Activated CD4-positive, alpha-beta memory T cell treated with anti-CD3 and anti-CD28 coated beads for 36 hours (primary cell): ENCODE measurements at regions not wholly inside any gene's neighbourhood (a gene's known extent, or its start where the extent isn't known, plus 50 kb on each side); places are given as distances from the start of the nearest gene placed in this dataset.

ENCODE experiments used
- CTCF ChIA-PET: fragments of 350-600 bp; sonication (Branson Sonifier 250); formaldehyde crosslinking; loops from one replicate; lab custom pipeline; 2021; ENCODE audit warnings: antibody characterized with exemption, inconsistent platforms; lab: Charles Lee
- POLR2A ChIA-PET: fragments of 350-600 bp; sonication (Branson Sonifier 250); formaldehyde crosslinking; loops from one replicate; lab custom pipeline; 2021; ENCODE audit warnings: antibody characterized with exemption; lab: Charles Lee
- DNase-seq: peaks from one replicate; pipeline ENCODE4 v3.0.0-alpha.2; 2020
- H3K27ac Mint-ChIP-seq: one replicate; pipeline ENCODE4 v1.8.0; 2021; ENCODE audit warnings: mixed read lengths
- H3K27me3 Mint-ChIP-seq: one replicate; pipeline ENCODE4 v1.8.0; 2021; ENCODE audit warnings: mixed read lengths
- H3K36me3 Mint-ChIP-seq: one replicate; pipeline ENCODE4 v1.8.0; 2021; ENCODE audit warnings: mixed read lengths
- H3K4me1 Mint-ChIP-seq: one replicate; pipeline ENCODE4 v1.8.0; 2021; ENCODE audit warnings: low read depth, mixed read lengths
- H3K4me3 Mint-ChIP-seq: one replicate; pipeline ENCODE4 v1.8.0; 2021; ENCODE audit warnings: mild to moderate bottlenecking, mixed read lengths
- H3K9me3 Mint-ChIP-seq: one replicate; pipeline ENCODE4 v1.8.0; 2021; ENCODE audit warnings: mixed read lengths
- intact Hi-C: fragments of 100-400 bp; cut with micrococcal nuclease; formaldehyde crosslinking; loops from one replicate; pipeline ENCODE4 v1.15.1; 2023

GRCh38 chr9:81207651-81208050 lies 481.7 kb downstream of the TLE1 start:
- POLR2A ChIA-PET: no interaction called here
- Mint-ChIP-seq H3K27ac (no peak overlapping the region), H3K4me3 (no peak overlapping the region)

GRCh38 chr9:81202292-81202691 lies 487.1 kb downstream of the TLE1 start:
- Mint-ChIP-seq H3K9me3 (peaks cover 18% of the 10 kb centered on the region), H3K27ac (no peak overlapping the region), H3K27me3 (no peaks in the 10 kb centered on the region), H3K4me1 (no peaks in the 10 kb centered on the region), H3K36me3 (no peaks in the 10 kb centered on the region), H3K4me3 (no peak overlapping the region)
- no peak for DNase-seq
- ChIA-PET POLR2A (no interaction called here), CTCF (no interaction called here)
- intact Hi-C loops: no loop called here

More at GRCh38 chr9:81207651-81208050, 481.7 kb downstream of the TLE1 start:
- Mint-ChIP-seq H3K27me3 (no peaks in the 10 kb centered on the region), H3K36me3 (no peaks in the 10 kb centered on the region), H3K9me3 (peaks cover 5% of the 10 kb centered on the region), H3K4me1 (no peaks in the 10 kb centered on the region)
- intact Hi-C loops: no loop called here
- no peak for DNase-seq
- CTCF ChIA-PET: interaction anchor here (0.6 kb wide), 1 partner anchor 9 kb away, joined by 3 read pairs; no protein-coding TSS in a partner anchor

- Mint-ChIP-seq H3K36me3 (no peaks in the 10 kb centered on the region), H3K4me3 (no peak overlapping the region), H3K9me3 (peaks cover 15% of the 10 kb centered on the region), H3K27me3 (no peaks in the 10 kb centered on the region), H3K27ac (no peak overlapping the region), H3K4me1 (no peaks in the 10 kb centered on the region)
- intact Hi-C loops: no loop called here
- DNase-seq: no peak
- POLR2A ChIA-PET: no interaction called here
- CTCF ChIA-PET: no interaction called here
These were observed 494.1 kb downstream of the TLE1 start for GRCh38 chr9:81195206-81195605.

- intact Hi-C loops: no loop called here
- ChIA-PET CTCF (no interaction called here), POLR2A (no interaction called here)
- no peaks in the 10 kb centered on the region for H3K4me1 Mint-ChIP-seq
- no peak for DNase-seq
- H3K27me3 Mint-ChIP-seq: no peaks in the 10 kb centered on the region
- H3K27ac Mint-ChIP-seq: no peak overlapping the region
- no peak overlapping the region for H3K4me3 Mint-ChIP-seq
- H3K36me3 Mint-ChIP-seq: no peaks in the 10 kb centered on the region
- H3K9me3 Mint-ChIP-seq: peaks cover 15% of the 10 kb centered on the region
These were observed 495.7 kb downstream of the TLE1 start for GRCh38 chr9:81193362-81194339.

- no peaks in the 10 kb centered on the region for H3K36me3 Mint-ChIP-seq
- H3K4me3 Mint-ChIP-seq: no peak overlapping the region
- DNase-seq: no peak
- ChIA-PET CTCF (no interaction called here), POLR2A (no interaction called here)
- peaks cover 13% of the 10 kb centered on the region for H3K9me3 Mint-ChIP-seq
- intact Hi-C loops: no loop called here
- H3K4me1 Mint-ChIP-seq: no peaks in the 10 kb centered on the region
- H3K27me3 Mint-ChIP-seq: no peaks in the 10 kb centered on the region
- H3K27ac Mint-ChIP-seq: no peak overlapping the region
These were observed 498.1 kb downstream of the TLE1 start for GRCh38 chr9:81191222-81191621.

GRCh38 chr9:81190659-81191058 lies 498.7 kb downstream of the TLE1 start:
- POLR2A ChIA-PET: no interaction called here

GRCh38 chr9:81183761-81184160 lies 505.6 kb downstream of the TLE1 start:
- Mint-ChIP-seq H3K9me3 (peaks cover 2% of the 10 kb centered on the region), H3K4me1 (no peaks in the 10 kb centered on the region), H3K27me3 (no peaks in the 10 kb centered on the region), H3K4me3 (no peak overlapping the region), H3K36me3 (no peaks in the 10 kb centered on the region), H3K27ac (no peak overlapping the region)
- ChIA-PET POLR2A (no interaction called here), CTCF (no interaction called here)
- intact Hi-C loops: no loop called here
- no peak for DNase-seq

More at GRCh38 chr9:81190659-81191058, 498.7 kb downstream of the TLE1 start:
- DNase-seq: no peak
- Mint-ChIP-seq H3K27ac (no peak overlapping the region), H3K9me3 (peaks cover 13% of the 10 kb centered on the region), H3K36me3 (no peaks in the 10 kb centered on the region), H3K4me3 (no peak overlapping the region), H3K4me1 (no peaks in the 10 kb centered on the region), H3K27me3 (no peaks in the 10 kb centered on the region)
- CTCF ChIA-PET: no interaction called here
- intact Hi-C loops: no loop called here

GRCh38 chr9:81182431-81182830 lies 506.9 kb downstream of the TLE1 start:
- Mint-ChIP-seq H3K4me1 (no peaks in the 10 kb centered on the region), H3K27ac (no peak overlapping the region), H3K27me3 (no peaks in the 10 kb centered on the region), H3K9me3 (peaks cover 2% of the 10 kb centered on the region), H3K36me3 (no peaks in the 10 kb centered on the region), H3K4me3 (no peak overlapping the region)
- ChIA-PET CTCF (no interaction called here), POLR2A (no interaction called here)
- no peak for DNase-seq
- intact Hi-C loops: no loop called here

- POLR2A ChIA-PET: no interaction called here
- CTCF ChIA-PET: no interaction called here
- intact Hi-C loops: no loop called here
- no peak overlapping the region for H3K27ac Mint-ChIP-seq
- no peaks in the 10 kb centered on the region for H3K4me1 Mint-ChIP-seq
- DNase-seq: no peak
- no peaks in the 10 kb centered on the region for H3K36me3 Mint-ChIP-seq
- H3K9me3 Mint-ChIP-seq: peaks cover 8% of the 10 kb centered on the region
- H3K4me3 Mint-ChIP-seq: no peak overlapping the region
- no peaks in the 10 kb centered on the region for H3K27me3 Mint-ChIP-seq
These were observed 515.3 kb downstream of the TLE1 start for GRCh38 chr9:81174023-81174422.

- Mint-ChIP-seq H3K36me3 (no peaks in the 10 kb centered on the region), H3K27ac (no peak overlapping the region), H3K27me3 (no peaks in the 10 kb centered on the region), H3K4me3 (no peak overlapping the region), H3K9me3 (peaks cover 16% of the 10 kb centered on the region), H3K4me1 (no peaks in the 10 kb centered on the region)
- DNase-seq: no peak
- intact Hi-C loops: no loop called here
- ChIA-PET POLR2A (no interaction called here), CTCF (no interaction called here)
These were observed 517.7 kb downstream of the TLE1 start for GRCh38 chr9:81171689-81172088.

- ChIA-PET CTCF (no interaction called here), POLR2A (no interaction called here)
- no peak overlapping the region for H3K27ac Mint-ChIP-seq
- DNase-seq: no peak
- H3K9me3 Mint-ChIP-seq: peaks cover 17% of the 10 kb centered on the region
- intact Hi-C loops: no loop called here
- H3K36me3 Mint-ChIP-seq: no peaks in the 10 kb centered on the region
- no peaks in the 10 kb centered on the region for H3K27me3 Mint-ChIP-seq
- H3K4me1 Mint-ChIP-seq: no peaks in the 10 kb centered on the region
- H3K4me3 Mint-ChIP-seq: no peak overlapping the region
These were observed 527.0 kb downstream of the TLE1 start for GRCh38 chr9:81162361-81162760.

GRCh38 chr9:81156381-81156780 lies 533.0 kb downstream of the TLE1 start:
- intact Hi-C loops: no loop called here
- DNase-seq: no peak
- Mint-ChIP-seq H3K4me1 (no peaks in the 10 kb centered on the region), H3K36me3 (no peaks in the 10 kb centered on the region), H3K4me3 (no peak overlapping the region), H3K27ac (no peak overlapping the region), H3K9me3 (peaks cover 2% of the 10 kb centered on the region), H3K27me3 (no peaks in the 10 kb centered on the region)
- ChIA-PET POLR2A (no interaction called here), CTCF (no interaction called here)
